ENCODE measurements at regions not wholly inside any gene's neighbourhood (a gene's known extent, or its start where the extent isn't known, plus 50 kb on each side); places are given as distances from the start of the nearest gene placed in this dataset.

DNA sequence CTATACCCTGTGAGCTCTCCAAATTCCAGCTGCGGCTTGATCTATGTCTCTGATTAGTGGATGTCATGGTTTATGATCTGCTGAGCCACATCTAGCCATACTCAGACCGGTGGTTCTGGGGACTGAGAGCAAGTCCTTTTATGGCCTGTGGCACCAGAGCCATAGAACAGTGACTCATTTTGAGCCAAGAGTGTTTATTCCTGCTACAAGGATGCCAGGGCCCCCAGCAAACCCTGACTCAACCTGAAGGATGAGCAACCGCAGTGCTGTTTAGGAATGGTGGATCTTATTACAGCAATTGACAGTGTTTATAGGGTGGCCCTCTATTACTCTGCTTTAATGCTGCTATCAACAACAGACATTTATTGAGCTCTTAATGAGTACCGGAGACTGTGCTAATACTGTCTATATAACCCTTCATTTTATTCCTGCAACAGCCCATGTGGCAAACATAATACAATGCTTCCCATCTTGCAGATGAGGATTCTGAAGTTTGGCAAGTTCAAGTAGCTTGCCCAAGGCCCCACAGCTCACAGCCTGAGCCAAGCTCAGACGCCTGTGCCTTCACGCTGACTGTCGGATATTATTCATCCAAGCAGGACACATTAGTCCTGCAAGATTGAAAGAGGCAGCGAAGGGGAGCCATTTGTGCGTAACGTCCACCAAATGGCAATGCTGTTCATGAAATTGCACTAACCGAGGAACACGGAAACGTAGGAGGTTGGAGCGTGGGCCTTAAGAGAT lies 273.6 kb upstream of the PWP1 start:
- no peak for DNase-seq

DNA sequence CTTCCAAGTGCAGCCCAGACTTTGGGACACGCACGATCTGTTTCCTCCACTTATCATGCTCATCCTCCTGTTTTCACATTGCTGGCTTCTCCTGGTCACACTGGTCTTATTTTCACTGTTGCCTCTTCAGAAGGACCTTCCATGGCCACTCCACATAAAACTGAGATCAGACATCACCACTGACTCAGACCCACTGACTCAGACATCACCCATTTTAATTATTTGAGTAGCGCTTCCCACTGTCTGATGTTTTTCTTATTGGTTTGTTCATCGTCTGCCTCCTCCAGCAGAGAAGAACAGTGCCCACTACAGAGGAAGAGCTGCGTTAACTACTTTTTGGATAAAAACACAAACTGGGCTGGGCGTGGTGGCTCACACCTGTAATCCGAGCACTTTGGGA lies 270.5 kb upstream of the PWP1 start:
- DNase-seq, result no peak

DNA sequence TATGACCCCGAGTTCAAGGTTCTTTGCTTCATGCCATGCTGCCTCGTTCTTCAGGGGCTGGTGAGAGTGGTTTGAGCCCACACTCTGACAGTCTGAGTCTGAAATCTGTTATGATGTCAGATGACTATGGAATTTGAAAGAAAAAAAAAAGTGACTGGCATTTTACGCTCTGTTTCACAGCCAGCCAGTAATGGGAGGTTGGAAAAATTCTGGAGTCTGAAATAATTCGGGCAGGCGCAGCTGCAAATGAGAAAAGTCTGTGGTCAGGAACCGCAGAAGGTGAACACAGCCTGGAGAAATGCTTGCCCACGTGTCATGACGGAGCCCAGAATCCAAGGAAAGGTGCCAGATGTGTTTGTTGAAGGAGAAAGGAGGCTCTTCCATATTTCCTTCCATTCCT lies 269.8 kb upstream of the PWP1 start:
- DNase-seq, result no peak

DNA sequence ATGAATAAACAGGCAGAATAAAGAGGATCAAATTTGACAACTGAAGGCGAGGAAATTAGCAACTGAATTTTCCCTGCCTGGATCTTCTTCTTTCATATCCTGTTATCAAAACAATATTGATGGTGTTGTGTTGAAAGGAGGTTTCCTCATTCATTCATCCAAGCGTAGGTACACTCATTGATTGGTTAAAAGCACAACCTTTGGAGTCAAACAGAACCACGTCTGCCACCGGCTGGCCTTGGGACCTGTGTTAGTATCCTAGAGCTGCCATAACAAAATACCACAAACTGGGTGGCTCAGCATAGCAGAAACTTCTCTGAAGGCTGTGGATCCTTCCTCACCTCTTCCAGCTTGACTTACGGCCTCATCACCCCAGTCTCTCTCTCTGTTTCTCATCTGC lies 268.6 kb upstream of the PWP1 start:
- no peak for DNase-seq

DNA sequence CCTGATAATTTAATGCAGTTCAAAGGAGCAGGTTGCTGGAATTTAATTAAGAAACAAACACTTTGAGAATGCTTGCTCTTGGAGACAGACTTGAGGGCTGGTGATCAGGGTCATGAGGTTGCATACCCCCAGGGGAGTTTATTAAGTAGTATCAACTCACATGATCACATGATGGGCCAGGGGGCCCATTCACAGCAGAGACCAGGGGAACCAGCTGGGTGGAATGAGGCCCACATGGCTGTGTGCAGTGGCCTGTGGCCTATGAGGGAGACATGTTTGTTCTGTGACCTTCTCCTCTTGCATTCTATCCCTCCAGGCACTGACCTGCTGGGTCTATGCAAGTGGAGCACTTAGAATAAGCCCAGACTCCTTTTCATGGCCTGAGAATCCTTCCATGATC lies 266.6 kb upstream of the PWP1 start:
- no peak for DNase-seq

DNA sequence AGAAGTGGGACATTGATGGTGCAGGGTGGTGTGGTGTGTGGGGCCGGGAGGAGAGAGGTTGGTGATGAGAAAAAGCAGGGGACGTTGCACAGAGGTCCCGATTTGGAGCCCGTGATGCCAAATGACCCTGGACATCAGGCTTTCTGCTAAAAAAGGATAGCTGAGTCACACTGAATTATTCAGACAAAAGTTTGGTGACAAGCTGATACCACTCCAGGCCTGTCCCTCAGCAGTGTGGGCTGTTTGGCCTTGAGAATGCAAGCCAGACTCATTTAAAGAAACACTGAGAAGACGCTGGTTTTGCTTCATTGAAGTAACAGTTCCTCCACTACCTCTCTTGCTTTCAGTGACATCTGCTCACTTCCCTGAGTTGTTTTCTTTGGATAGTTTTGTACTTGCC lies 262.1 kb upstream of the PWP1 start:
- DNase-seq, result no peak

DNA sequence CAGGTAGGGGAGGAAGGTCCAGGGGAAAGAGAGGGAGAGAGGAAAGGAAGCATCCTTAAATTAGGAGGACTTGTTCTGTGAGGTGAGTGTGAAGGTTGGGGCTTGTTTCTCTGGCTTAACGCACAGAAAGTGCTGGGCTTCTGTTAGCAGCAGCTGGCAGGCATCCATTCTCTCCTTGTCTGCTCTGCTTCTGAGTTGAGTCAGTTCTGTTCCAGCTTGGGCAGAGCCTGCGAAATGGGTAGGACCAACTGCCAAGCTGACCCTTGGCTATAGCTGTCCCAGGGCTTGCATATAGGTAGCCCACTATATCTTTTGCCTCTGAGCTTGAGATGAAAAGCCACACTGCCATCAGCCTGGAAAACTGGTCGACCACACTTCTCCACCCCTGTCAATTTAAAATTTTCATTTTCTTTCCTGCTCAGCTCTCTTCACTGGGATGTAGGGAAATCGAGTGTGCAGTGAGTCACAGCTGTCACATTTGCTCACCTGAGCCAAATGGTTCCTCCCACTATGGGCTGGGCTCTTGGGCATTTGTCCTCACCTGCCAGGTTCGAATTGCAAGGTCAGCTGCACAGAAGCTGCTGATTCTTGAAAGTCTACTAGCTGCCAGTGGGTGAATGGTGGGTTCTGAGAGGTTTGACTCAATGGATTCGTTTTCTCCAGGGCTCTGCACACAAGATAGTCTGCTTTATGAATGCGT lies 256.4 kb upstream of the PWP1 start:
- DNase-seq, result no peak

DNA sequence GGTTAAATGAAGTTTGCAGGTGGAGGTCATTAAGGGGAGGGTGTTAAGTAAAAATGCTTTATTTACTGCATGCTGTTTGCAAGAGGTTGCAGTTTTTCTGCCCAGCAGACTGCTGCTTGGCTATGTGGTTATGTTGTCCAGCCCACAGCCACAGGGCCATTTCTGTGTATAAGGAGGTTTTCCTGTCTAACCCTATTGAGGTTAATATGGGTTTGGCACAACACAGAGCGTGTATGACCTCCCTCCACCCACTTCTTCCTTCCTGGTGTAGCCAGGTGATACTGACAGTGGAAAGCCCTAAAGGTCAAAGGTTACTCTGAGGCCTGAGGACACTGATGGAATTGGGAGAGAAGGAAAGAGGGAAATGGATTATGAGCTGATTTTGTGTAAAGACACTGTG lies 253.7 kb upstream of the PWP1 start:
- no peak for DNase-seq

DNA sequence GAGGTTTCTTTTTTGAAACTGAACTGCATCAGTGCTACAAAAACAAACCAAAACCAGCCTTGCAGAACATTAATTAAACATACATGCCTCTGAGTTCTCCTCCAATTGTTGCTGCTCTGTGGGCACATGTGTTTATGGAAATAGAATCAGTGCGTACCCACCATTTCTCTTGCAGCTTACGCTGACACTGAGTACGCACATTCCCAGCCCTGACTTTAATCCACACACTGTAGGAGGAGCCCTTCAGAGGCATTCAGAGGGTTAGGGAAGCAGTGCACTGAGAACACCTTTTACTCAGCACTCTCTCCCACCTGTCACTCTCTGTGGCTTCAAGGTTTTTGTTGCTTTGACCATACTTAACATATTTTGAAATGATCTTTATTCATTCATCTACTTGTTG lies 250.5 kb upstream of the PWP1 start:
- no peak for DNase-seq

DNA sequence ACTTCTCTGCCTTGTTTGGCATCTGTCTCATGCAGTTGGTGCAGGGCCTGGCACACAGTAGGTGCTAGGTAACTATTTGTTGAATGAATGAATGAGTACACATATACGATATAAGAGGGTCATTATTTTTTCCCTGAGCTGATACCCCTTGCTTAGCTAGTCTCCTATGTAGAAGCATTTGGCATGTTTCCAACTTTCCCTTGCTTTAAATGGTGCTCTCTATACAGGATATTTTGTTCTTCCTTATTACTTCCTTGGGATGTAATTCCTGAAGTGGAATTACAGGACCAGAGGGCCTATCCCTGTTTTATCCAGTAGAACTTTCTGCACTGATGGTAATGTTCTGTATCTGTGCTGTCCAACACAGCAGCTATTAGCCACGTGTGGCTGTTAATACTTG lies 250.1 kb upstream of the PWP1 start:
- no peak for DNase-seq

DNA sequence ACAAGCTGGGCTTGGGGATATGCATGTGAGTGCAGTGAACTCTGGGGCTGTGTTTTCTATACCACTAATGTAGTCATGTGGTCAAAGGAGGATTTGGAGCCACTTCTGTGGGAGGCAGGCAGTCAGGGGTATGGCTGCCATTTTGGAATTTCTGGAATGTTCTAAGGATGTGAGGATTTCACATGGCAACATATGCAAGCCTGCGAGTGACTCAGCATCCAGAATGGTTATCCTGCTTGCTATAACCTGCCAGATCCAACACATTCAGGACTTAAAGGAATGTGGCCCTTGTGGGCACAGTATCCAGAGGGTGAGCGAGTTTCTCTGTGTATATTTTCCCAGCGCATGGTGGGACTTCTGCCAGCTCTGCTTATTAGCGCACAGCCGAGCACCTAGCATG lies 249.2 kb upstream of the PWP1 start:
- no peak for DNase-seq

DNA sequence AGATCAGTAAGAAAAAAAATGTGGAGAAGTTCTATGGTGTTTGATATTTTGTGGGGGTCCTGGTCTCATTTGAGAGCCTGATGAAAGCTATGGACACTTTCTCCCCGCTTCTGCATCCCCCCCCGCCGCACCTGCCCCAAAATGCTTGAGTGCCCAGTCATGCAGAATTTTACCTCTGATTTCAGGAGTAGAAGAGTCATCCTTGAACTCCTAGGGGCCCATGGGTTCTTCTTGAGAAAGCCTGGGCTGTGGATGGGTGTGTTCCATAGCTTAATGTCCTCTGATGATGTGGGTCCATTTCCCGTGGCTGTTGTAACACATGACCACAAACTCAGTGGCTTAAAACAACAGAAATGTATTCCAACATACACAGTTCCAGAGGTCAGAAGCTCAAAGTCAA lies 248.8 kb upstream of the PWP1 start:
- no peak for DNase-seq

DNA sequence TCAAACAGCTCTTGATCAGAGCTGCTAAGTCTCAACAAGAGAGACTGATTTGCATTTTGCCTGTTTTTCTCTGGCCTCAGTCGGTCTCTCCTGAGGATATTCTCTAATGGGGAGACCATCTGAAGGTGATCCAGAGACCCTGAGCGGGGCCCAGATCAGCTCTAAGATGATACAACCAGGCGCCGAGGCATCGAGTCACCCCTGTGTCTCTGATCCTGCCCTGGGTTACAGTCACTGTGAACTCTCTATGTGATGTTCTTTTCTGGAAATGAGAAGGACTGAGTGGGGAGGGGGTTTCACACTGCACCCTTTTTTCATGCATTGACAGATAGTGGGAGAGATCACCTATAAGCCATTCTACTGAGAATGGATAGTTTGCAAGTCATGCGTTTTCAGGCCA lies 247.6 kb upstream of the PWP1 start:
- no peak for DNase-seq

DNA sequence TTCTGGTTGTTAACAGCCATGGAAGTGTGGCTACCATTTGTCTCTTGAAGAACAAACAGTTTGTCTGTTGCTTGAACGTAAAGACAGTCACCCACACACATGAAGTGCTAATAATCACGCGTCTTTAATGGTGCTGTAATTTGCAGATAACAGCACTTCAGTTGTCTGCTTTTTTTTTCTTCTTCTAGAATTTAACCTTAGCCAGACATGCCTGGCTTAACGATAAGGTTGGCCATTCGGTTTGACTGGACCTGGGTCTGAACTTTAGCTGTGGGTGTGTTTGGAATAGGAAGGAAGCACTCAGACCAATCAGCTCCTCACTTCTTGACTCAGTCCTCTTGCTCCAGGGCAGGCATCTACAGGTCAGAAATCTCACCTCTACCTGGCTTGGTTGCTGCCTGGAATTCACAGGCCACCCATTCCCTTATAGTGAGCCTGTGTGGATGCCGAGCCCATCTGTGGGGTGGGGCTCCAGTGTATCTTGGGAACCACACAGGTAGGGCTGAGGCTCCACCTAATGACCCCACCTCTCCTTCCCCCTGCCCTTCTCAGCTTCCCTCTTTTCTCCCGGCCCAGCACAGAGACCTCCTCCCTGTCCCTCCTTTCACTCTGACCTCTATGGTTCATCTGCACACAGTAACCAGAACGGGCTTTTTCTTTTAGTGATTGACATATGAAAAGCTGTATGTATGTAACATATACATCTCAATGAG lies 246.4 kb upstream of the PWP1 start:
- no peak for DNase-seq

DNA sequence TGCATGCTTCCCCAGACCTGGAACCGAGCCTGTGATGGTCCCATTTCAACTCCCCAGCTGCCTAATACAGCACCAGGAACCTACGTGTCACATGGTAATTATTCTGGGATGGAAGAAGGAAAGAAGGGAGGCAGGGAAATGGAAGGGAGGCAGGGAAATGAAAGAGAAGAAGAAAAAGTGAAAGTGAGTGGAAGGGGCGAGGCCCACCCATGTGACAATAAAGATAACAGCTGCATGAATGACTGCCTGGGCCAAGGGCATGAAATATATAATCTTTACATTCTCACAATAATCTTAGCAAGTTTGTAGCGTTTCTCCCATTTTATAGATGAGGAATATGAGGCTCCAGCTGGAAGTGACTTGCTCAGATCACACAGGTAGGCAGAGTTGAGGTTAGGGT lies 245.0 kb upstream of the PWP1 start:
- DNase-seq, result no peak

DNA sequence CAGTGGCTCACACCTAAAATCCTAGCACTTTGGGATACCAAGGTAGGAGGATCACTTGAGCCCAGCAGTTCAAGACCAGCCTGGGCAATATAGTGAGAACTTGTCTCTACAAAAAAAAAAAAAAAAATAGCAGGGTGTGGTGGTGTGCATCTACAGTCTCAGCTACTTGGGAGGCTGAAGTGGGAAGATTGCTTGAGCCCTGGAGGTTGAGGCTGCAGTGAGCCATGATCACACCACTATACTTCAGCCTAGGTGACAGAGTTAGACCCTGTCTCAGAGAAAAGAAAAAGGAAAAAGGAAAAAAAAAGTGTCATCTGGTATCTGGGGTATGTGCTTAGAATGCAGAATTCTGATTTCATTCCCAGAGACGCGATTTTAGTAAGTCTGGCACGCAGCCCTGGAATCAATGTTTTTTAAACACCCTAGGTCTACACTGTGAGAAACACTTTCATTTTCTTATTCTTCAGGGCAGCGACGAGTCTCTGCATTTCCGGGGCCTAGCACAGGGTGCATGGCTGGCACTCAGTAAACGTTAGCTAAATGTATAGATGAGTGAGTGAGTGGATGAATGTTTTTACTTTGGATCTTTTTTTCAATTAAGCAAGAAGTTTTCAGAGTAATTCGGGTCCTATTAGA lies 243.8 kb upstream of the PWP1 start:
- DNase-seq, result no peak

DNA sequence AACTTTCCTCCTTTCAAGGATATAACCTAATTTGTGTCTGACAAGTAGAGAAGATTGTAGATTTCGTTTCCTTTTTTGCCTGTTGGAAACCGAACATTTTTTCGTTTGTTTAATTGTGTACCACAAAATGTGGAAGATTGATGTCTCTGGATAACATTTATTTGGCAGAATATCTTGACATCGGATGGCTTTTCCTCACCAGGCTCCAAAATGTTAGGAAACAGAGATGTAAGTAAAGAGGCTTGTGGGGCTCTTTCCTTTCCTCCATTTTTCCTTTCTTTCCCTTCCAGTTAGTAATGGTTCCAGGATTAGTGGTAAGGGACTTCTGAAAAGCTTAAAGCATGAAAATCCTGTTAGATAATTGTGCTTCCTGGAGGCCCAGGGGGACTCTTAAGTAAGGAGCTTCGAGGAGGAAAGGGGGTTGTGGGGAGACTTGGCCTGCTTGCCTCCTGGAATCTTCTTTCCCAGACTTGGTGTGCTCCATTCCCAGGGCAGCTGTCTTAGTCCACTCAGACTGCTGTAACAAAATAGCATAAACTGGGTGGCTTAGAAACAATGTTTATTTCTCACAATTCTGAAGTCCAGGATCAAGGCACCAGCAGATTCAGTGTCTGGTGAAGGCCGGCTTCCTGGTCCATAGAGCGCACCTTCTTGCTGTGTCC lies 243.1 kb upstream of the PWP1 start:
- DNase-seq, result no peak

DNA sequence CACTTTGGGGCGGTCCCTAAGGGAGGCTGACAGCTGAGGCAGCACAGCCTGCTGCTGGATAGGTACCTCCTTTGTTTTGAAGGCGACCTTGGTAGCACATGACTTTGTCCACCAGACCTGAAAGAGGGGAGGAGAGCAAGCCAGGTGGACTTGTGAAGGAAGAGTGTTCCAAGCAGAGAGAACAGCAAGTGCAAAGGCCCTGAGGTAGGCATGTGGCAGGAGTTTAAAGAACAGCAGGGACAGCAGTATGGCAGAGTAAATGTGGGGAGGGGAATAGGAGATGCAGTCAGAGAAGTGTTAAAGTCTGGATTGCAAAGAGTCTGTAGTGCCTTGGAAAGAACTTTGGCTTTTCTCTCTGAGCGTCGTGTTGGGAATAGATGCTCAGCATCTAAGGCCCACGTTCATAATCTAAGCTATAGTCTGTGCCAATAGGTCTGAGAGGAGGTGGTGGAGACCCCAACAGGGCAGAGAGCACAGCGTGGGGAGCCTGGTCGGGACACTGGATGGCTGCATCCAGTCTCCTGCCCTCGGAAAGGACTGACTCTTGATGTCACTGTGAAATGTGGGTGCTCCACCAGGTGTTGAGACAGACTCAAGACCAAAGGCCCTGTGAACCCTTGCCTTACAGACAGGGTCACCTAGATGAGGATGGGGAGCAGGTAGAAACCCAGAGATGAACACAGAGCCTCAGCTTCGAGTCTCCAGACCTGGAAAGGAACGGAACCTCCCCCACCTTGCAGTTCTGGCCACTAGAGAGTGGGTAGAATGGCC lies 242.1 kb upstream of the PWP1 start:
- no peak for DNase-seq

DNA sequence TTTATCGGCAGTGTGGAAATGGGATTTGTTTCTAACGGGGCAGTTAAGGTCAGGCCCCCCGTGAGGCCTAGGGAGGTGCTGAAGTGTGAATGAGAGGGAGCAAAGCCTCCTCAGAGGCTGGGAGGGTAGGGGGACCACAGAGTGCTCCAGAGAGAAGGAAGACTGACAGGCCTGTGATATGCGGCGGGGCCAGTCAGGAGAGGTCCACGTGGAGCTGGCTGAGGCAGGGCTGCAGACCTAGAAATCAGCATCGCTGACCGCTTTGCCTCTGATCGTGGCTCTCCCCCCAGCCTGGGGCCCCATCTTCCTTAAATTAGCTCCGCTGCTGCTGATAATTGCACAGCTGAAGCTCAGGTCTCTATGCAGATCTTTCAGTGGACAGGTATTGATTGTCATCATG lies 240.8 kb upstream of the PWP1 start:
- DNase-seq, result no peak

DNA sequence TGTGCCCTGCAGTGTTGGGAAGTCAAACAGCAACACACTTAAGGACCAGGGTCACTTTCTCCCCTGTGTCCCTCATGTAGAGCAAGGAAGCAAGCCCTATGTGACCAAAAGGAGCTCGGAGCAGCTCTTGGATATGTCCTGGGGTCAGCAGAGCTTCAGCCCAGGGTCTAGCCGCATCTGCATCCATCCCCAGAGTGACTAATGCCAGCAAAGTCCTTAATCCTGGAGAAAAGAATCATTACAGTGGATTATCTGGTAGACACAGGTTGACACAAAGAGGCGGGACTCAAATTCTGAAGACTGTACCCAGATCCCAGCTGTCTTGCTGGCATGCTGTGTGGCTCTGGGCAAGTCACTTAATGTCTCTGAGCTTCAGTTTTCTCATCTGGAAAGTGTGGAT lies 239.1 kb upstream of the PWP1 start:
- no peak for DNase-seq

DNA sequence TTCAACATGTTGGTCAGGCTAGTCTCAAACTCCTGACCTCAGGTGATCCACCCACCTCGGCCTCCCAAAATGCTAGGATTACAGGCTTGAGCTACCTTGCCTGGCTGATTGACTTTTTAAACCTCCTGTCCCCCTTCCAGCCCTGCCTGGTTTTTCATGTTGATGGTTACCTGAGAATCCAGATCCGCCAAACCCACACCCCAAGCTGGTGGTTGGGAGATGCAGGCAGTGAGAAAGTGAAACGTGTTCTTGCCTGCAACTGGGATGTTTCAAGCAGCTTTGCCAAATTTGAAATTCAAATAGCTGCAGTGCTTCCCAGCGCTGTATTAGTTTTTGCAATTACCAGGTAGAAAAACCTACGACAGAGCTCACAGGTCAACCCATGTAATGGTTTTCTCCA lies 238.3 kb upstream of the PWP1 start:
- no peak for DNase-seq

DNA sequence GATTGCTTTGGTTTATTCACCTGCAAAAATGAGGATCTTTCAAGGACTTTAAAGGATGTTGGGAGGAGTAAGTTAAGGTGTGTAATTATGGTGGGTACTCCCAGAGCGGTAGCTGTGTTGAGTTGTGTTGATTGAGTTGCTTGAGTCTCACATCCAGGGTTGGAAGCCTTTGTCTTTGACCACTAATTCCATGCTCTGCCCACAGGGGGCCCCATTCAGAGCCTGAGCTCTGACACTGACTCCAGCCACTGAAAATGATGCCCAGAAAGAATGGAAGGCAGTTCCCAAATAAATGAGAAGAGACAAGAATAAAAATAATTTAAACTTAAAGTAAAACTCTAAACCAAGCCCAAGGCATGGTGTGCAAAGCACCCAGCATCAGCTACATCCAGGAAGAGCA lies 237.4 kb upstream of the PWP1 start:
- DNase-seq, result no peak

DNA sequence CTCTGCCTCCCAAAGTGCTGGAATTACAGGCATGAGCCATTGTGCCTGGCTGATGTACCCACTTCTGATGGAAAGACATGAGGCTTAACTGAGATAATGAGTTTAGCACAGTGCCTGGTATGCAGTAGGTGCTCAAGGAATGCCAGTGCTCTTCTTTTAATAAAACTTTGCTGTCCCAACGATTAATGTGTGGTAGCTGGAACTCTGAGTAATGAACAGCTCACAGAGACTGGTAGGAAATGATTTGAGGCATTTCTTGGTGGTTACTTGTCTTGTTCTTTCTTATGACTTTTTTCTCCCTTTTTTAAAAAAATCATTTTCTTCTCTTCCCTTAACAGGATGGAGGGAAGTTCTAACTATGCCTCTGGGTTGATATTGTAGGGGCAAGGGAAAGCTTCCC lies 235.7 kb upstream of the PWP1 start:
- no peak for DNase-seq
